ENCODE measurements at regions not wholly inside any gene's neighbourhood (a gene's known extent, or its start where the extent isn't known, plus 50 kb on each side); places are given as distances from the start of the nearest gene placed in this dataset.

DNA sequence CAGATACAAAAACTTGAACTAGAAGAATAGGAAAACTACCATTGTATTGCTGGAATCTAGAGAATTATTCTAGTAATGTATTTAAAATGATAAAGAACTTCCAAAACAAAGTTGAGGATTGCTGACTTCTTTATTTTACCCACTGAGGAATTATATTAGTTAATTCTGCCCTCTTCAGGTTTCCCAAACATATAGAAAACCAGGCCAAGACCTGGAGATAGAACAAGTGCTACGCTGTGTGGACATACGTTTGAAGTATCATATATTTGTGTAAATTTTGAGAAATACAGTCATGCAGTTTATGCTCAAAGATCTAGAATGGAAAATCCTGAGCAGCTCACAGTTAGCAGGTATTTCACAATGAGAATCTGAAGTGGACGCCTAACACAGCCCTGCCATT lies 162.3 kb upstream of the CYLC2 start:
- TF ChIP-seq, protein P1, sequence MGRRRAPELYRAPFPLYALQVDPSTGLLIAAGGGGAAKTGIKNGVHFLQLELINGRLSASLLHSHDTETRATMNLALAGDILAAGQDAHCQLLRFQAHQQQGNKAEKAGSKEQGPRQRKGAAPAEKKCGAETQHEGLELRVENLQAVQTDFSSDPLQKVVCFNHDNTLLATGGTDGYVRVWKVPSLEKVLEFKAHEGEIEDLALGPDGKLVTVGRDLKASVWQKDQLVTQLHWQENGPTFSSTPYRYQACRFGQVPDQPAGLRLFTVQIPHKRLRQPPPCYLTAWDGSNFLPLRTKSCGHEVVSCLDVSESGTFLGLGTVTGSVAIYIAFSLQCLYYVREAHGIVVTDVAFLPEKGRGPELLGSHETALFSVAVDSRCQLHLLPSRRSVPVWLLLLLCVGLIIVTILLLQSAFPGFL (CRISPR knock-in tag; IDR thresholded peaks at IDR 0.05): no peak
- no peak for TF ChIP-seq ZBTB1 (CRISPR knock-in tag; IDR thresholded peaks at IDR 0.05; ENCODE audit: borderline replicate concordance)
- no peak for TF ChIP-seq CEBPB (IDR thresholded peaks at IDR 0.05; ENCODE audit: borderline replicate concordance, low read depth, low read length)
- TF ChIP-seq ESRRA (CRISPR knock-in tag; IDR thresholded peaks at IDR 0.05; ENCODE audit: low read depth): no peak
- TF ChIP-seq CREM (IDR thresholded peaks at IDR 0.05): no peak
- no peak for TF ChIP-seq CREM (CRISPR knock-in tag; IDR thresholded peaks at IDR 0.05)
- TF ChIP-seq ZNF335 (CRISPR knock-in tag; IDR thresholded peaks at IDR 0.05): no peak
- TF ChIP-seq, protein P2, sequence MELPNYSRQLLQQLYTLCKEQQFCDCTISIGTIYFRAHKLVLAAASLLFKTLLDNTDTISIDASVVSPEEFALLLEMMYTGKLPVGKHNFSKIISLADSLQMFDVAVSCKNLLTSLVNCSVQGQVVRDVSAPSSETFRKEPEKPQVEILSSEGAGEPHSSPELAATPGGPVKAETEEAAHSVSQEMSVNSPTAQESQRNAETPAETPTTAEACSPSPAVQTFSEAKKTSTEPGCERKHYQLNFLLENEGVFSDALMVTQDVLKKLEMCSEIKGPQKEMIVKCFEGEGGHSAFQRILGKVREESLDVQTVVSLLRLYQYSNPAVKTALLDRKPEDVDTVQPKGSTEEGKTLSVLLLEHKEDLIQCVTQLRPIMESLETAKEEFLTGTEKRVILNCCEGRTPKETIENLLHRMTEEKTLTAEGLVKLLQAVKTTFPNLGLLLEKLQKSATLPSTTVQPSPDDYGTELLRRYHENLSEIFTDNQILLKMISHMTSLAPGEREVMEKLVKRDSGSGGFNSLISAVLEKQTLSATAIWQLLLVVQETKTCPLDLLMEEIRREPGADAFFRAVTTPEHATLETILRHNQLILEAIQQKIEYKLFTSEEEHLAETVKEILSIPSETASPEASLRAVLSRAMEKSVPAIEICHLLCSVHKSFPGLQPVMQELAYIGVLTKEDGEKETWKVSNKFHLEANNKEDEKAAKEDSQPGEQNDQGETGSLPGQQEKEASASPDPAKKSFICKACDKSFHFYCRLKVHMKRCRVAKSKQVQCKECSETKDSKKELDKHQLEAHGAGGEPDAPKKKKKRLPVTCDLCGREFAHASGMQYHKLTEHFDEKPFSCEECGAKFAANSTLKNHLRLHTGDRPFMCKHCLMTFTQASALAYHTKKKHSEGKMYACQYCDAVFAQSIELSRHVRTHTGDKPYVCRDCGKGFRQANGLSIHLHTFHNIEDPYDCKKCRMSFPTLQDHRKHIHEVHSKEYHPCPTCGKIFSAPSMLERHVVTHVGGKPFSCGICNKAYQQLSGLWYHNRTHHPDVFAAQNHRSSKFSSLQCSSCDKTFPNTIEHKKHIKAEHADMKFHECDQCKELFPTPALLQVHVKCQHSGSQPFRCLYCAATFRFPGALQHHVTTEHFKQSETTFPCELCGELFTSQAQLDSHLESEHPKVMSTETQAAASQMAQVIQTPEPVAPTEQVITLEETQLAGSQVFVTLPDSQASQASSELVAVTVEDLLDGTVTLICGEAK (IDR thresholded peaks at IDR 0.05): no peak
- TF ChIP-seq, protein P2 (CRISPR knock-in tag; IDR thresholded peaks at IDR 0.05): no peak
- no peak for TF ChIP-seq FIP1L1 (IDR thresholded peaks at IDR 0.05; ENCODE audit: borderline replicate concordance, insufficient read depth, low read depth, low read length)
- TF ChIP-seq KLF9 (CRISPR knock-in tag; IDR thresholded peaks at IDR 0.05; ENCODE audit: low read depth): no peak
- no peak for TF ChIP-seq EED (CRISPR knock-in tag; IDR thresholded peaks at IDR 0.05)
- no peak for TF ChIP-seq HOXA9 (CRISPR knock-in tag; IDR thresholded peaks at IDR 0.05; ENCODE audit: borderline replicate concordance)
- TF ChIP-seq CBX1 (IDR thresholded peaks at IDR 0.05; ENCODE audit: low read depth): no peak
- TF ChIP-seq JARID2 (CRISPR knock-in tag; IDR thresholded peaks at IDR 0.05; ENCODE audit: insufficient replicate concordance): no peak
- no peak for TF ChIP-seq EZH2 (conservative IDR thresholded peaks at IDR 0.05; ENCODE audit: low read depth, low read length)

Measured in HepG2 (cell line).